K562 (cell line): ENCODE measurements at regions not wholly inside any gene's neighbourhood (a gene's known extent, or its start where the extent isn't known, plus 50 kb on each side); places are given as distances from the start of the nearest gene placed in this dataset.

ENCODE experiments used
- C11orf30 ChIP-seq: fragments of 450-650 bp; IDR thresholded peaks from 2 replicates; pipeline ENCODE4 v1.6.1; 2016; ENCODE audit warnings: low read depth, mild to moderate bottlenecking
- HDAC1 ChIP-seq, 2 experiments: fragments of 450-650 bp; IDR thresholded peaks; 2 replicates each; pipeline ENCODE4 v1.6.1; 2016 to 2017; ENCODE audit warnings: inconsistent platforms in 1 of 2, mild to moderate bottlenecking in 1 of 2, moderate library complexity in 1 of 2
- JUND ChIP-seq, 2 experiments: IDR thresholded peaks; 2 replicates in 1 of 2; 3 replicates in 1 of 2; pipeline ENCODE4 v1.6.1; 2011; ENCODE audit warnings: borderline replicate concordance in 2 of 2, low read depth in 2 of 2, low read length in 2 of 2, improper control_type of control experiment in 1 of 2, missing biosample characterization in 1 of 2, missing genetic modification characterization in 1 of 2, missing genetic modification reagents in 1 of 2
- MAFF ChIP-seq: IDR thresholded peaks from 2 replicates; pipeline ENCODE4 v1.6.1; 2012; ENCODE audit warnings: low read length, improper control_type of control experiment
- MAFG ChIP-seq: fragments of 450-650 bp; conservative IDR thresholded peaks from 2 replicates; pipeline ENCODE4 v1.6.1; 2016; ENCODE audit warnings: missing genetic modification characterization, missing compliant biosample characterization
- MAZ ChIP-seq, 2 experiments: fragments of 450-650 bp in 1 of 2; sonication (generic) in 1 of 2; formaldehyde crosslinking; IDR thresholded peaks in 1 of 2; conservative IDR thresholded peaks in 1 of 2; 2 replicates each; pipeline versions ENCODE4 v1.4.0 to v1.5.0; 2020; ENCODE audit warnings: mild to moderate bottlenecking in 1 of 2, missing genetic modification reagents in 1 of 2
- MEIS2 ChIP-seq: fragments of 450-650 bp; IDR thresholded peaks from 2 replicates; pipeline ENCODE4 v1.6.1; 2014; ENCODE audit warnings: mild to moderate bottlenecking; ENCODE audit not compliant: partially characterized antibody
- SMARCC2 ChIP-seq: fragments of 450-650 bp; IDR thresholded peaks from 2 replicates; pipeline ENCODE4 v1.6.1; 2017; ENCODE audit warnings: antibody characterized with exemption, moderate library complexity, mild to moderate bottlenecking, low read depth
- ZNF316 ChIP-seq: fragments of 450-650 bp; IDR thresholded peaks from 2 replicates; pipeline ENCODE4 v1.6.1; 2016
- ZNF778 ChIP-seq: fragments of 450-650 bp; formaldehyde crosslinking; IDR thresholded peaks from 2 replicates; pipeline ENCODE4 v1.4.0; 2020; ENCODE audit warnings: mild to moderate bottlenecking, moderate library complexity
- TF ChIP-seq, protein P1 (sequence below): fragments of 450-650 bp; IDR thresholded peaks from 2 replicates; pipeline ENCODE4 v1.6.1; 2016; ENCODE audit warnings: mild to moderate bottlenecking, moderate library complexity
- TF ChIP-seq, protein P2 (sequence below), 2 experiments: IDR thresholded peaks in 1 of 2; conservative IDR thresholded peaks in 1 of 2; 2 replicates each; pipeline ENCODE4 v1.6.1; 2016; ENCODE audit warnings: low read depth in 2 of 2, mild to moderate bottlenecking in 1 of 2, missing compliant biosample characterization in 1 of 2, missing genetic modification characterization in 1 of 2, moderate library complexity in 1 of 2

DNA sequence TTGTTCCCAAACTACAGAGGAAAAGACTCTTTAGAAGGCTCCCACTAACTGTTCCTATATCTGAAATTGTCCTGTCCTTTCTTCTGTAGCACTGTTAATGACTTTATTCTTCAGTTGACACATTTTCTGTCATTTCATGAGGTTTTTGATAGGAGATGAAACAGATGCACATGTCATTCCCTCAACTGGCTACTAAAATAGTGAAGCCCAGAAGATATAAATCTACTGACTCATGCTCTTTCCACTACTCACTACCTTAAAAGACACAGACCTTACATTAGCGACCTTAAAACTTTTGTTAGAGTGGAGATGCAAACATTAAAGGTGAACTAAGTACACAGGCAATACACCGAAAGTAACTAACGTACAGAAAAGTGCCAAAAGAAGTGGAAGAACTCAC is 59.5 kb upstream of the ANKS1B start (continued):
- TF ChIP-seq, protein P1, sequence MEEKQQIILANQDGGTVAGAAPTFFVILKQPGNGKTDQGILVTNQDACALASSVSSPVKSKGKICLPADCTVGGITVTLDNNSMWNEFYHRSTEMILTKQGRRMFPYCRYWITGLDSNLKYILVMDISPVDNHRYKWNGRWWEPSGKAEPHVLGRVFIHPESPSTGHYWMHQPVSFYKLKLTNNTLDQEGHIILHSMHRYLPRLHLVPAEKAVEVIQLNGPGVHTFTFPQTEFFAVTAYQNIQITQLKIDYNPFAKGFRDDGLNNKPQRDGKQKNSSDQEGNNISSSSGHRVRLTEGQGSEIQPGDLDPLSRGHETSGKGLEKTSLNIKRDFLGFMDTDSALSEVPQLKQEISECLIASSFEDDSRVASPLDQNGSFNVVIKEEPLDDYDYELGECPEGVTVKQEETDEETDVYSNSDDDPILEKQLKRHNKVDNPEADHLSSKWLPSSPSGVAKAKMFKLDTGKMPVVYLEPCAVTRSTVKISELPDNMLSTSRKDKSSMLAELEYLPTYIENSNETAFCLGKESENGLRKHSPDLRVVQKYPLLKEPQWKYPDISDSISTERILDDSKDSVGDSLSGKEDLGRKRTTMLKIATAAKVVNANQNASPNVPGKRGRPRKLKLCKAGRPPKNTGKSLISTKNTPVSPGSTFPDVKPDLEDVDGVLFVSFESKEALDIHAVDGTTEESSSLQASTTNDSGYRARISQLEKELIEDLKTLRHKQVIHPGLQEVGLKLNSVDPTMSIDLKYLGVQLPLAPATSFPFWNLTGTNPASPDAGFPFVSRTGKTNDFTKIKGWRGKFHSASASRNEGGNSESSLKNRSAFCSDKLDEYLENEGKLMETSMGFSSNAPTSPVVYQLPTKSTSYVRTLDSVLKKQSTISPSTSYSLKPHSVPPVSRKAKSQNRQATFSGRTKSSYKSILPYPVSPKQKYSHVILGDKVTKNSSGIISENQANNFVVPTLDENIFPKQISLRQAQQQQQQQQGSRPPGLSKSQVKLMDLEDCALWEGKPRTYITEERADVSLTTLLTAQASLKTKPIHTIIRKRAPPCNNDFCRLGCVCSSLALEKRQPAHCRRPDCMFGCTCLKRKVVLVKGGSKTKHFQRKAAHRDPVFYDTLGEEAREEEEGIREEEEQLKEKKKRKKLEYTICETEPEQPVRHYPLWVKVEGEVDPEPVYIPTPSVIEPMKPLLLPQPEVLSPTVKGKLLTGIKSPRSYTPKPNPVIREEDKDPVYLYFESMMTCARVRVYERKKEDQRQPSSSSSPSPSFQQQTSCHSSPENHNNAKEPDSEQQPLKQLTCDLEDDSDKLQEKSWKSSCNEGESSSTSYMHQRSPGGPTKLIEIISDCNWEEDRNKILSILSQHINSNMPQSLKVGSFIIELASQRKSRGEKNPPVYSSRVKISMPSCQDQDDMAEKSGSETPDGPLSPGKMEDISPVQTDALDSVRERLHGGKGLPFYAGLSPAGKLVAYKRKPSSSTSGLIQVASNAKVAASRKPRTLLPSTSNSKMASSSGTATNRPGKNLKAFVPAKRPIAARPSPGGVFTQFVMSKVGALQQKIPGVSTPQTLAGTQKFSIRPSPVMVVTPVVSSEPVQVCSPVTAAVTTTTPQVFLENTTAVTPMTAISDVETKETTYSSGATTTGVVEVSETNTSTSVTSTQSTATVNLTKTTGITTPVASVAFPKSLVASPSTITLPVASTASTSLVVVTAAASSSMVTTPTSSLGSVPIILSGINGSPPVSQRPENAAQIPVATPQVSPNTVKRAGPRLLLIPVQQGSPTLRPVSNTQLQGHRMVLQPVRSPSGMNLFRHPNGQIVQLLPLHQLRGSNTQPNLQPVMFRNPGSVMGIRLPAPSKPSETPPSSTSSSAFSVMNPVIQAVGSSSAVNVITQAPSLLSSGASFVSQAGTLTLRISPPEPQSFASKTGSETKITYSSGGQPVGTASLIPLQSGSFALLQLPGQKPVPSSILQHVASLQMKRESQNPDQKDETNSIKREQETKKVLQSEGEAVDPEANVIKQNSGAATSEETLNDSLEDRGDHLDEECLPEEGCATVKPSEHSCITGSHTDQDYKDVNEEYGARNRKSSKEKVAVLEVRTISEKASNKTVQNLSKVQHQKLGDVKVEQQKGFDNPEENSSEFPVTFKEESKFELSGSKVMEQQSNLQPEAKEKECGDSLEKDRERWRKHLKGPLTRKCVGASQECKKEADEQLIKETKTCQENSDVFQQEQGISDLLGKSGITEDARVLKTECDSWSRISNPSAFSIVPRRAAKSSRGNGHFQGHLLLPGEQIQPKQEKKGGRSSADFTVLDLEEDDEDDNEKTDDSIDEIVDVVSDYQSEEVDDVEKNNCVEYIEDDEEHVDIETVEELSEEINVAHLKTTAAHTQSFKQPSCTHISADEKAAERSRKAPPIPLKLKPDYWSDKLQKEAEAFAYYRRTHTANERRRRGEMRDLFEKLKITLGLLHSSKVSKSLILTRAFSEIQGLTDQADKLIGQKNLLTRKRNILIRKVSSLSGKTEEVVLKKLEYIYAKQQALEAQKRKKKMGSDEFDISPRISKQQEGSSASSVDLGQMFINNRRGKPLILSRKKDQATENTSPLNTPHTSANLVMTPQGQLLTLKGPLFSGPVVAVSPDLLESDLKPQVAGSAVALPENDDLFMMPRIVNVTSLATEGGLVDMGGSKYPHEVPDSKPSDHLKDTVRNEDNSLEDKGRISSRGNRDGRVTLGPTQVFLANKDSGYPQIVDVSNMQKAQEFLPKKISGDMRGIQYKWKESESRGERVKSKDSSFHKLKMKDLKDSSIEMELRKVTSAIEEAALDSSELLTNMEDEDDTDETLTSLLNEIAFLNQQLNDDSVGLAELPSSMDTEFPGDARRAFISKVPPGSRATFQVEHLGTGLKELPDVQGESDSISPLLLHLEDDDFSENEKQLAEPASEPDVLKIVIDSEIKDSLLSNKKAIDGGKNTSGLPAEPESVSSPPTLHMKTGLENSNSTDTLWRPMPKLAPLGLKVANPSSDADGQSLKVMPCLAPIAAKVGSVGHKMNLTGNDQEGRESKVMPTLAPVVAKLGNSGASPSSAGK, result peak; percentile 18; the same call in 1 of the 2 replicates
- TF ChIP-seq ZNF778 (CRISPR knock-in tag) (no peak), MAFF (peak; percentile 72), MEIS2 (peak; percentile 73), SMARCC2 (0 out of 2 replicates have a peak, but pooled peaks have one; percentile 43), JUND (IDR thresholded peaks at IDR 0.05; ENCODE audit: borderline replicate concordance, low read depth, low read length) (peak; percentile 56; the same call in 1 of the 2 replicates), JUND (tag; IDR thresholded peaks at IDR 0.05; ENCODE audit: borderline replicate concordance, low read depth, low read length) (peak; percentile 45; the same call in 1 of the 3 replicates), HDAC1 (IDR thresholded peaks at IDR 0.05) (no peak), MAFG (tag) (peak; percentile 83), ZNF316 (peak; percentile 83), C11orf30 (peak; percentile 82), MAZ (CRISPR knock-in tag; conservative IDR thresholded peaks at IDR 0.05 in 1 of 2, IDR thresholded peaks at IDR 0.05 in 1 of 2) (no peak)
- TF ChIP-seq, protein P2, sequence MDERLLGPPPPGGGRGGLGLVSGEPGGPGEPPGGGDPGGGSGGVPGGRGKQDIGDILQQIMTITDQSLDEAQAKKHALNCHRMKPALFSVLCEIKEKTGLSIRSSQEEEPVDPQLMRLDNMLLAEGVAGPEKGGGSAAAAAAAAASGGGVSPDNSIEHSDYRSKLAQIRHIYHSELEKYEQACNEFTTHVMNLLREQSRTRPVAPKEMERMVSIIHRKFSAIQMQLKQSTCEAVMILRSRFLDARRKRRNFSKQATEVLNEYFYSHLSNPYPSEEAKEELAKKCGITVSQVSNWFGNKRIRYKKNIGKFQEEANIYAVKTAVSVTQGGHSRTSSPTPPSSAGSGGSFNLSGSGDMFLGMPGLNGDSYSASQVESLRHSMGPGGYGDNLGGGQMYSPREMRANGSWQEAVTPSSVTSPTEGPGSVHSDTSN (CRISPR knock-in tag; IDR thresholded peaks at IDR 0.05; ENCODE audit: low read depth), result no peak
- TF ChIP-seq, protein P2 (tag; conservative IDR thresholded peaks at IDR 0.05; ENCODE audit: low read depth), result peak; percentile 55; the same call in 1 of the 2 replicates
- TF ChIP-seq, all 486 proteins: peak for 20
